H1 (cell line): ENCODE measurements at regions not wholly inside any gene's neighbourhood (a gene's known extent, or its start where the extent isn't known, plus 50 kb on each side); places are given as distances from the start of the nearest gene placed in this dataset.

ENCODE experiments used
- ATF3 ChIP-seq: IDR thresholded peaks from 2 replicates; pipeline ENCODE4 v1.6.1; 2011; ENCODE audit warnings: low read depth, mild to moderate bottlenecking, low read length; ENCODE audit not compliant: insufficient read depth
- HDAC6 ChIP-seq: IDR thresholded peaks from one replicate; pipeline ENCODE4 v1.7.1; 2012; ENCODE audit warnings: low read depth, mild to moderate bottlenecking, inconsistent platforms, low read length, moderate library complexity
- PHF8 ChIP-seq: fragments of 200-600 bp; sonication (generic); conservative IDR thresholded peaks from 2 replicates; pipeline ENCODE4 v1.7.1; 2012; ENCODE audit warnings: low read depth, mild to moderate bottlenecking, inconsistent platforms, low read length, moderate library complexity
- ZNF274 ChIP-seq: IDR thresholded peaks from 2 replicates; pipeline ENCODE4 v1.7.0; 2012; ENCODE audit warnings: low read length, borderline replicate concordance; ENCODE audit errors: extremely low read depth

- TF ChIP-seq ATF3 (no peak), HDAC6 (no peak), ZNF274 (no peak), PHF8 (no peak)
Observed at GRCh38 chr12:124650912-124651311, 83.5 kb upstream of the NCOR2 start (continued).
